ENCODE measurements at regions not wholly inside any gene's neighbourhood (a gene's known extent, or its start where the extent isn't known, plus 50 kb on each side); places are given as distances from the start of the nearest gene placed in this dataset.

GRCh38 chr4:117641519-117641918 is 392.8 kb upstream of the NDST3 start:
- no peak overlapping the region for H3K56ac ChIP-seq (ENCODE audit: insufficient read length, low read depth, low read length)
- H3K9ac ChIP-seq (ENCODE audit: extremely low read depth, insufficient read length, low read length): no peak overlapping the region
- H4K20me1 ChIP-seq (ENCODE audit: control insufficient read depth, insufficient read depth, insufficient read length): no peaks in the 10 kb centered on the region
- H3K23me2 ChIP-seq (ENCODE audit: insufficient read length, low read depth, low read length, poor library complexity, severe bottlenecking): no peaks in the 10 kb centered on the region
- DNase-seq: no peak
- H3K36me3 Mint-ChIP-seq (ENCODE audit: insufficient read depth in 1 of 3, low read depth in 3 of 3): no peaks in the 10 kb centered on the region
- no peak overlapping the region for H3K18ac ChIP-seq (ENCODE audit: insufficient read length, low read depth, low read length)
- no peak overlapping the region for H2BK12ac ChIP-seq (ENCODE audit: insufficient read length, low read depth, low read length)
- H3K27me3 Mint-ChIP-seq (ENCODE audit: low read depth): no peaks in the 10 kb centered on the region
- no peak overlapping the region for H3T11ph ChIP-seq (ENCODE audit: low read length)
- H3K79me1 ChIP-seq (ENCODE audit: insufficient read depth, low read depth, low read length, poor library complexity, severe bottlenecking): no peaks in the 10 kb centered on the region
- no peak overlapping the region for H3K27ac Mint-ChIP-seq
- H2BK120ac ChIP-seq (ENCODE audit: low read depth, low read length, poor library complexity, severe bottlenecking): no peak overlapping the region
- no peaks in the 10 kb centered on the region for H3K27me3 ChIP-seq (ENCODE audit: insufficient read depth, low read length)
- H4K91ac ChIP-seq (ENCODE audit: insufficient read length, low read depth, low read length): no peak overlapping the region
- H3K14ac ChIP-seq (ENCODE audit: insufficient read depth, low read length): no peak overlapping the region
- H2AK5ac ChIP-seq (ENCODE audit: insufficient read length, low read length): no peak overlapping the region
- no peak overlapping the region for H2BK5ac ChIP-seq (ENCODE audit: insufficient read length, low read length)
- no peak overlapping the region for H2BK15ac ChIP-seq (ENCODE audit: low read depth, low read length)
- H3K9me3 ChIP-seq (ENCODE audit: control insufficient read depth, low read depth, low read length): no peaks in the 10 kb centered on the region
- peaks cover 0 to 3% of the 10 kb centered on the region in 2 experiments; a peak in 2 of 4 replicates for H3K4me1 Mint-ChIP-seq
- H3K4me1 ChIP-seq (ENCODE audit: insufficient read depth, low read length): no peaks in the 10 kb centered on the region
- H3K4ac ChIP-seq (ENCODE audit: low read depth, low read length): no peak overlapping the region
- H3K9me3 Mint-ChIP-seq: peaks cover 0 to 3% of the 10 kb centered on the region in 2 experiments; a peak in 2 of 5 replicates
- no peak overlapping the region for H3K4me2 ChIP-seq (ENCODE audit: insufficient read depth, insufficient read length, low read length)
- TF ChIP-seq CTCF (conservative IDR thresholded peaks at IDR 0.05): no peak
- no peak overlapping the region for H2BK20ac ChIP-seq (ENCODE audit: low read depth, low read length, poor library complexity, severe bottlenecking)
- H3K23ac ChIP-seq (ENCODE audit: insufficient read length, low read depth, low read length): no peak overlapping the region
- no peak overlapping the region for H3K4me3 Mint-ChIP-seq
- H4K5ac ChIP-seq (ENCODE audit: insufficient read length, low read depth, low read length): no peak overlapping the region
- H4K8ac ChIP-seq (replicated peaks; ENCODE audit: insufficient read length, low read depth, low read length): no peak overlapping the region
- no peak overlapping the region for H2AFZ ChIP-seq (ENCODE audit: low read length)
- no peak overlapping the region for H3K27ac ChIP-seq (ENCODE audit: insufficient read length, low read depth, low read length)
- 100% methylated on average over 1 of the region's 3 CpGs for WGBS (ENCODE audit: extremely low coverage, insufficient read length, low lambda C conversion rate)
- no peaks in the 10 kb centered on the region for H3K79me2 ChIP-seq (ENCODE audit: insufficient read depth, low read length)

Data from H9 (cell line).